SK-MEL-5 (cell line): ENCODE measurements at regions not wholly inside any gene's neighbourhood (a gene's known extent, or its start where the extent isn't known, plus 50 kb on each side); places are given as distances from the start of the nearest gene placed in this dataset.
"Not testable (repeated sequence)": the region's sequence is repeated elsewhere in the genome, so short reads cannot be mapped to it uniquely, and the experiment has no call there.

Experiments used
- DNase-seq: peaks from one replicate; pipeline ENCODE4 v3.0.0-alpha.2; 2016; ENCODE audit warnings: low read depth, low spot score
- in situ Hi-C: cut with HindIII; loops from 2 replicates; pipeline ENCODE4 v1.10.0; 2016; ENCODE audit warnings: low sequenced_read_pairs, high pct_unique_total_duplicates, low pct_unique_long_range_greater_than_20kb

DNA sequence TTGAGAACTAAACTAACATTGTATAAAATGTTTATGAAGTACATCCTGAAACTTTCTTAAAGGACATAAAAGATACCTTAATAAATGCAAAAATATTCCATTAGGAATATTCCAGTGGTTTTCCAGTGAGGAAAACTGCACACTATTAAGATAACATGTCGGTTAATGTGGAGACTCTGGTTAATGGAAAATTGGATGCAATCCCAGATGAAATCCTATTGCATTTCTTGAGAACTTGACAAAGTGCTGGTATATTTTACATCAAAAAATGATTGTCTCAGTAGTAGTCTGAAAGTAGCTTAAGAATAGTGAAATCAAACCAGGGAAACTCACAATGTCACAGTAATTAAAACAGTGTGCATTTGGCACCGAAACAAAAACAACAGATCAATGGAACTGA, 202.5 kb upstream of the MON1B start:
- DNase-seq: no peak
- in situ Hi-C loops: no loop called here

DNA sequence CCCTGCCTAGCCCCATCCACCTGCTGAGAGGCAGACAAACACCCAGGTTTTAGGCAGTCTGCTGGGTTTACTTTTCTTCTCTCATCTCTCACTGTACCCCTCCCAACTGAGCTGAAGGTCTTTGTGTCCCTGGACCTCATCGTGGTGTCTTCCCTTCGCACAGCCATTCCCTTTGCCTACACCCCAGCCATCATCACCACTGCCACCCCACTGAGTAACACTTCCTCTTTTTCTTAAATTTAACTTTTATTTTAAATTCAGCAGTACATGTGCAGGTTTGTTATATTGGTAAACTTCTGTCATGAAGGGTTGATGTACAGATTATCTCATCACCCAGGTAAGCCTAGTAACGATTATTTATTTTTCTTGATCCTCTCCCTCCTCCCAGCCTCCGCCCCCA, 188.3 kb upstream of the MON1B start:
- in situ Hi-C loops: no loop called here
- DNase-seq: no peak

DNA sequence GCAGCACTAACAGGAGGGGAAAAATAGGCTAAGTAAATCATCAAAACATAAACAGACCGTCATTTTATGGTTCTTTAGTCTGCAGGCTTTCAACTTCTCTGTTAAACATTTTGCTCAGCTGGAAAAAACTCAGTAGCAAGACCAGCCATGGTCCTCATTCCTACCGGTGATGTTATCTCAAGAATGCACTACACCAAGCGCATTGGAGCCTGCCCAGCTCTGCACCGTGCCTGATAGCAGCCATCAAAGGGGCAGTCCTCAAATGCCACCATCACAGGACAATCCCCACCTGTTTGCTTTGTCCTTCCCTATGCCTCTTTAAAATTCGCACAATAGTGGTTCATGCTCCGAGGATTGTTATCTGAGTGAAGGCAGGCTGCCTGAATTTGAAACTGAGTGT, 181.5 kb upstream of the MON1B start:
- in situ Hi-C loops: no loop called here
- DNase-seq: no peak

DNA sequence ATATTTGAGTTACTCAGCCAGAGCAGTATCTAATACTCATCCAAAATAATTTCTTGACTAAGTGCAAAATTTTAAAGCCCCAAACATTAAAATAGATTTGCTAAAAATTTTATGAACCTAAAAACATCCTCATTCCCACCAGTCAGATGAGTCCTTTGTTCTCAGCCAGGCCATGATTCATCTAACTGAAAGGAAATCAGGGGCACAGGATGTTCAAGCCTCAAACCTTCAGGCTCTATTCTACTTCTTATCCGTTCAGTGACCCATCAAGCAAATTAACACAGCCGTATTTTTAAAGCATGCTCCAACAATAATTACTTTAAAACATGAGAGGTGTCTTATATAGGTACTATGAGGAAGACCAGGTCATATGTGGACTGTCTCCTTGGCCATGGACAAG, 176.5 kb upstream of the MON1B start:
- no peak for DNase-seq

DNA sequence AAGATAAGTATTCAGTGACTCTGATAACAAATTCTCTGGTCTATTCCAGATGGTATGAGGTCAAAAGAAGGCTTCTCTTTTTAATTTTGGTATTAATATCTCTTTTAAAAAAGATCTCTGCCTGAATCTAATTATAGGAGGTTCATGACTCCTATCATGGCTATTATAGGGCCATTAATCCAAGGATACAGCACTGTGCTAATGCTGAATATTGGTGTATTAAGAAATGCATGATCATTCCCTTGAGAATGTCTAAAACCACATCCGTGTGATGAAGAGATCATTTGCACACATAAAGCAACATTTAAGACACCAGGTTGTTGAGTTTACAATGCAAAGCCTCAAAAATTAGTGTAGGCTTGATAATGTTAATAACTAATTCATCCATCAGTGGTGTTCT, 160.4 kb upstream of the MON1B start:
- no peak for DNase-seq
- in situ Hi-C loops: no loop called here

More for the DNA sequence above, 176.5 kb upstream of the MON1B start:
- in situ Hi-C loops: no loop called here

DNA sequence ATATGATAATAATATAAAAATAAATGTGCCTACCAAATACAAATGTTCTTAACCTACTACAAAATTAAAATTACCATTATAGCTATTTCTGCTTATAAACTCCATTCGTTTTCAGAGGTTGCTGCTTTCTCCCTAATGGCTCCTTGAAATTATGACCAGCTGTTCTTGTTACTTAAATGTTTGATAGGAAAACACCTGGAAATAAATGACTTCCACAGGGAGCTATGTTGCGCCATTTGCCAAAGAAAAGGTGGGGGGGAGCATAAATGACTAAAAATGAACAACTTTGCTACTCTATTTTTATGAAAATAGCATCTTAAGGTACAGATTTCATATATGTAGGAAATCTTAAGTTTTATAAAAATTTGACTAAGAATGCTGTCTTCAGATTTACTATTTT, 157.5 kb upstream of the MON1B start:
- no peak for DNase-seq
- in situ Hi-C loops: no loop called here

DNA sequence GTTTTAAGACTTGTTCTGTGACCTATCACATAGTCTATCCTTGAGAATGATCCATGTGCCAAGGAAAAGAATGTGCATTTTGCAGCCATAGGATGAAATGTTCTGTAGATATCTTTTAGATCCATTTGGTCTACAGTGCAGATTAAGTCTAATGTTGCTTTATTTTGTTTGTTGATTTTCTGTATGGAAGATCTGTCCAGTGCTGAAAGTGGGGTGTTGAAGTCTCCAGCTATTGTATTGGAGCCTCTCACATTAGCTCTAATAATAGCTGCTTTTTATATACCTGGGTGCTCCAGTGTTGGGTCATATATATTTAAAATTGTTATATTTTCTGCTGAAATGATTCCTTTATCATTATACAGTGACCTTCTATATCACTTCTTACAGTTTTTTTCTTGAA, 155.6 kb upstream of the MON1B start:
- no peak for DNase-seq
- in situ Hi-C loops: no loop called here

DNA sequence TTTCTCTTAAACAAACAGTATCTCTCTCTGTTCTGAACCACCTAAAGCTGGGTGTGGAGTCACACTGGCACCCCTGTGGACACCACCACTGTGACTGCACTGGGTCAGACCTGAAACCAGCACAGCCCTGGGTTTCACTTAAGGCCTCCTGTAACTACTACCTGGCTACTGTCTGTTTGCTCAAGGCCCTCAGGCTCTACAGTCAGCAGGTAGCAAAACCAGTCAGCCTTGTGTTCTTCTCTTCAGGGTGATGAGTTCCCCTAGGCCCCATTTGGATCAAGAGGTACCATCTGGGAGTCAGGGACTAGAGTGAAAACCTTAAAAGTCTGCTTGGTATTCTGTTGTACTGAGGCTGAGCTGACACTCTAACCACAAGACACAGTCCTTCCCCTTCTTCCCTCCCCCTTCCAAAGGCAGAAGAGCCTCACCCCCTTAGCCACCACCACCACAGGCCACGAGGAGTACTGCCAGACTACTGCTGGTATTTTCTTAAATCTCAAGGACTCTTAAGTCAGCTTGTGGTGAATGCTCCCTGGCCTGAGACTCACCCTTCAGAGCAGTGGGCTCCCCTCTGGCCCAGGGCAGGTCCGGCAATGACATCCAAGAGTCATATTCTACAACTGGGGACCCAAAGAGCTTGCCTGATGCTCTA, 153.2 kb upstream of the MON1B start:
- DNase-seq: no peak
- in situ Hi-C loops: no loop called here

DNA sequence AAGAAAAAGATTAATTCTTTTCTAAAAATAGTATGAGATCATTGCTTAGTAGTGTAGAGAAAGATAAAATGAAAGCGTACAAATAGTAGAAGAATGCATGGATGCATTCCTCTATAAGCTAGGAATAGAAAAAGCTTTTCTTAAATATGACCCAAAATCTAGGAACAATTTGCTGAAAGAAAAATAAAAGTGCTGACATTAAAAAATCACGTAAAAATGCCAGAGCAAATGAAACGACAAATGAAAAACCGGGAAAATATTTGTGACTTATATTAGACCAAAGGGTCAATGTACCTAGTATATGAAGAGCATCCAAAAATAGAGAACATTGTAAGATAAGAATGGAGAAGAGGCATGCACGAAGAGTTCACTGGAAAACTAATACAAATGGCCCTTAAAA, 149.5 kb upstream of the MON1B start:
- in situ Hi-C loops: no loop called here
- DNase-seq: no peak

DNA sequence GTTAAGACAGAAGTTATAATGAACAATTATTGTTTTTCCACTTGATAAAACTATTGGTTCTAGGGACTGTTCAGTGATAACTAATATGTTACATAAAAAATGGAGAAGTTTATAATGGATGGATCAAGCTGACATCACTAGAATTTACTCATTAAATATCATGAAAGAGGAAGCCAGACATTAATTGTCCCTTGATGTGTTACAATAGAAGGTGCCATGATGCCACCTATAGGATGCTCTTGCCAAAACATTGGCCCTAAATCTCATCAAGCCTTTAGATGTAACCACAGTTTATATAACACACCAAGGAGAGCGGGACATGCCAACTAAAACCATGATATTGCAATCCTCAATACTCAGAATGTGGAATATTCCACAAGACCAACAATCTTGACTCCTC, 147.9 kb upstream of the MON1B start:
- DNase-seq: peak; percentile 52
- in situ Hi-C loops: no loop called here

DNA sequence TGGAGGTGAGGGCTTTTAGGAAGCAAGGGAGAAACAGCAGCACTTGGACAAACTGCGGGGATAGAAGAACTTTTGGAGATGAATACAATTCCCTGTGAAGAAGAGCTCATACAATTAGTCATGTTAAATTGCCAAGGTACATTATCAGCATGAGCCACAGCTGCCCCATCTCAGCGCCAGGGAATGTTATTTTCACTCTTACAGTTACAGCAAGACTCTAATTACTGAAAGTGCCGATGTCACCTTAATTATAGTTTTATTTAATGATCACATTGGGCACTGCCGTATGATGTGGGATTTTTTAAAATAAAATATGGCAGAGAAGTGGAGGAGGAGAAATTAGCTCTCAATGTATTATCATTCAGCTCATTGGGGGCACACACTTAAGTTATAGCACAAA, 144.8 kb upstream of the MON1B start:
- in situ Hi-C loops: no loop called here
- DNase-seq: no peak

DNA sequence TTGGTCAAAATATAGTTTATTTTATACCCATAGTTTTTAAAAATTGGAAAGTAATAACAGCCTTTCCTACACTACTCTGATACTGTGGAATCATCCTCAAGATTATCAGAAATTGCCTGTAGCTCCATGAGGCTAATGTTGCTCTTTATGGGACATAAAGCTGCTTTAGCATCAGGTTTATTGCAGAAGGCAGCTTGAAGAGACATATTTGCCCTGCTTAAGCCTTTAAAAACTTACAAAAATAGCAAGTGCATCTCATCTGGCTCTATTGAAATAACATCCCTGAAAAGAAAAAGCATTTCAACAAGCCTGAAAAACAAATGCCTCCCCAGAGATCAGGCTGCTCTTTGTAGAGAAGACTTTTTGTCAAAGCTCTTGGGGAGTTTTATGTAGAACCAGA, 142.9 kb upstream of the MON1B start:
- in situ Hi-C loops: no loop called here

DNA sequence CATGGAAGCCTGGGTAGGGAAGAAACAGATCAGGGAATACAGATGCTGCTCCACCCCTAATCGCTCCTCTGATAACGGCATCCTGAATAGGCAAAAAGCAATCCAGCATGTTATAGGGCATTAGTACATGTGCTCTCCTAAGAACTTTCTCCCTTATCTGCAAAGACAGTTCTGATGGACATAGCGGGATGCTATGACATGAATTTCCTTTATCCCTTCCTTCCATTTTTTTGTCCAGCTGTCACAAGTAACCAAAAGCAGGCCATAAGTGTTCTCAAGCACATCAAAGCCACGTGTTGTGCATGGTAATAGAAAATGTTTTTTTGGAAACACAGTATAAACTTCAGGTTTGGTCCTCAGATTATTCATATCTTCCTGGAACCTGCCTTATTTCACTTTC, 141.4 kb upstream of the MON1B start:
- DNase-seq: no peak
- in situ Hi-C loops: no loop called here

More for the DNA sequence above, 142.9 kb upstream of the MON1B start:
- DNase-seq: no peak

DNA sequence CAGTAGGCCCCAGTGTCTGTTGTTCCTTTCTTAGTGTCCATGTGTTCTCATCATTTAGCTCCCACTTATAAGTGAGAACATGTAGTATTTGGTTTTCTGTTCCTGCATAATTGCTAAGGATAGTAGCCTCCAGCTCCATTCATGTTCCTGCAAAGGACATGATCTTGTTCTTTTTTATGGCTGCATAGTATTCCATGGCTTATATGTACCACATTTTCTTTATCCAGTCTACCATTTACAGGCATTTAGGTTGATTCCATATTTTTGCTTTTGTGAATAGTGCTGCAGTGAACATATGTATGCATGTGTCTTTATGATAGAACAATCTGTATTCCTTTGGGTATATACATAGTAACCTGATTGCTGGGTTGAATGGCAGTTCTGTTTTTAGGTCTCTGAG, 134.4 kb upstream of the MON1B start:
- DNase-seq, in situ Hi-C loops: not testable (repeated sequence)

DNA sequence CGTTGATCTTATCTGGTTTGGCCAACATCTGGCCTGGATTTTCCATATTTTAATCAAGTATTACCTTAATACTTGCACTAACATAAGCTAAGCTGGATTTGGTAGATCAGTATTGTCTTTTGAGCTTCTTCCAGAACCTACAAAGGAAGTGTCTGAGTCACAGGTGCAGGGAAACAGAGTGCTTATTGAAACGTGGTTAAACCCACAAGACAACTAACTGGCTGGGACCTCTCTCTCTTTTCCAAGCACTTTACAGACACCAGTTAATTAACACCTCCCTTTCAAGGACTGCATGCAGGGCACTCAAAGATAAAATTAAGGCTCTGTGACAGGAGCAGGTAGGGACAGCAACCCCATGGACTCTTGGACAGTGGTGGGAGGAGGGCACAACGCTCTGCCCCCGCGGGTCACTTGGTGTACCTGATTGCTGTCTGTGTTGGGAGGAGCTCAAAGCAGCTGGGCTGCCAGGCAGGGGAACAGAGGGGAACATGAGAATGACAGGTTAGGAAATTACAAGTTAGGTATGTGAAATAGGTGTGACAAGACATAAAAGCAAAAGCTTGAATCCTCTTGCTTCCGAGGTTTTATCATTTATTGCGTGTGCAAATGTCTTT, 133.7 kb upstream of the MON1B start:
- no peak for DNase-seq
- in situ Hi-C loops: no loop called here

DNA sequence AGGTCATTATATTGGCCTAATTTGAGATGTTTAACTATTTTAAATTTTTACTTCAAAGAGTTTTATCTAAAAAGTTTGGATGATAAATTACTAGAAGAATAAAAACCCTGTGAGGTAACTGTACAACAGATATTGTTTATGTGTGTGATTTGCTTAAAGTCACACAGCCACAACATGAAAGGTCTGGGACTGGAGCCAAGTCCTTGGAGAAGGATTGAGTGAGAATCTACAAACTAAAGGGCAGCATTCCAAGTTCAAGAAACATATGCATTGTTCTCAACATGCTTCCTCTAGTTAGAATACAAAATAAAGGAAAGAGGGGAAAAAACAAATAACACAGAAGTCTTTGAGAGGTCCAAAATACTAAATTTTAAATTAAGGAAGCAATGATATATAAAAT, 131.5 kb upstream of the MON1B start:
- in situ Hi-C loops: no loop called here
- peak; percentile 58 for DNase-seq

DNA sequence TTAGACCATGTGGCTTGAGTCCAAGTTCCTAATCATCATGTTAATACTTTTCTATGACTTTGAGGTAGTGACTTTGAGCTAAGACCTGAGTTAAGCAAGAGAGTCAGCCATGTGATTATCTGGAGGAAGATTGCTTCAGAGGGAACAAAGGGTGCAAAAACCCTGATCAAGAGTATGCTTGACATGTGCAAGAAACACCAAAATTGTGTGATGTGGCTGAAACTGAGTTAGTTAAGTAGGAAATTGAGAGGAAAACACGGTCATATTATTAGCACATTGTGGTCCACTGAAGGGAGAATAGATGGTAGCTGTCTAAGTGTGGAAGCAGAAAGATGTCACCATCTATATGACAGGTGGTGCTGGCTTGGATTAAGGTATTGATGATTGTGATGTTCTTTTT, 130.4 kb upstream of the MON1B start:
- in situ Hi-C loops: no loop called here
- DNase-seq: no peak

DNA sequence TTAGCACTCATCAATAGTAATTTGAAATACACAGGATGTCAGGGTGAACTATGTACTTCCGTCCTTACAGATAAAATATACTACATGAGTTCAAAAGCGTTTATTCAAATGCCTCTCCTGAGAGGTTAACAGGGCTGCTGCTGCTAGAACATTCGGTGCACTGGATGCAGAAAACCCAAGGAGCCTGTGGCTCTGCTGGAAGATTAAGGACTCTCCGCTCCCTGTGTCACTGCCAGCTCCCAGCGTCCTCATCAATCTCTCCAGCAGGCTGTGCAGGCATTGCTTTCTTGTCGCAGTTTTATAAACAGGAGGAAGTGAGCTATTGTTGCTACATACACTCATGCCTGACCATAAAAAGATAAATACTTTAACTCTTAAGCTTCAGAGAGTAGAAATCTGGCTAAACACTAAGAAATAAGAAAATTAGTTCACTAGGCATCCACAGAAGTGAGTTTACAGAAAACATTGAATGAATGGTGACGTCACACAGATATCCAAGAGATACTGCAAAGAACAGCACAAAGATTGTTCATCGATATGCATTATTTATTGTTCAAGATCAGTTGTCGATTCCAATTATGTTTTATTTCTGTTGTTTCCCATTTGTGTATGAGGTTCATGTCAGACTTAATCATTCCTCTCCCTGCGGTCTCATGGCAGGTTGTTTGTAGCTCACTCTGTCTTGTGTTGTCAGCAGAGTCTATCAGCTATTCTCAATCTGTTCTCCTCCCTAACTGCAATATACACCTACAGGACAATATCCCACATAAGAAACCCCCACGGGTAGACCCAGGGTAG, 127.9 kb upstream of the MON1B start:
- DNase-seq: no peak
- in situ Hi-C loops: no loop called here

DNA sequence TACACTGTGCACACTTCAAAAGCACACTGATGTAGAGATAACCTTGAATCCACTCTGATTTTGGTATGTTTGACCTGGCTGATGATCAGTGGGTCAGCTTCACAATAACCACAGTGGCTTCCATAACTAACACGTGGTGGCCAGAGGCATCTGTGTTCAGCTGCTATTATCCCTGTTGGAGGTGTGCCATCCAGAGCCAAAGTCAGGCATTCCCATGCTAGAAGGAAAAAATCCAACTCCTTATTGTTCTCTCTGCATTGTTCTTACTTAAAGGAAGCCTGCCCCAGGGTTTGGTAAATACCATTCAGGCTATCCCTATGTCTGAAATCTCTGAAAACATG, 127.3 kb upstream of the MON1B start:
- in situ Hi-C loops: no loop called here
- no peak for DNase-seq
